Nephron progenitor cell (in vitro differentiated cells): ENCODE measurements at regions not wholly inside any gene's neighbourhood (a gene's known extent, or its start where the extent isn't known, plus 50 kb on each side); places are given as distances from the start of the nearest gene placed in this dataset.

ENCODE experiments used
- DNase-seq: peaks from one replicate; pipeline ENCODE4 v3.0.0; 2021
- H3K27ac Mint-ChIP-seq: 2 replicates; pipeline ENCODE4 v1.8.0; 2021; ENCODE audit warnings: mild to moderate bottlenecking, moderate library complexity, mixed read lengths
- H3K27me3 Mint-ChIP-seq: 2 replicates; pipeline ENCODE4 v1.8.0; 2021; ENCODE audit warnings: mild to moderate bottlenecking, low read depth, mixed read lengths; ENCODE audit not compliant: poor library complexity
- H3K36me3 Mint-ChIP-seq: 2 replicates; pipeline ENCODE4 v1.8.0; 2021; ENCODE audit warnings: low read depth, mixed read lengths
- H3K4me1 Mint-ChIP-seq: 2 replicates; pipeline ENCODE4 v1.8.0; 2021; ENCODE audit warnings: mixed read lengths
- H3K4me3 Mint-ChIP-seq: 2 replicates; pipeline ENCODE4 v1.8.0; 2021; ENCODE audit warnings: mild to moderate bottlenecking, moderate library complexity, mixed read lengths
- H3K9me3 Mint-ChIP-seq: 2 replicates; pipeline ENCODE4 v1.8.0; 2021; ENCODE audit warnings: mild to moderate bottlenecking, moderate library complexity, mixed read lengths
- CTCF ChIP-seq: fragments of 200-600 bp; sonication (generic); IDR thresholded peaks from 2 replicates; pipeline ENCODE4 v1.5.0; 2021; ENCODE audit warnings: antibody characterized with exemption

GRCh38 chr15:95288626-95289025 lies 1041.9 kb upstream of the NR2F2 start:
- H3K36me3 Mint-ChIP-seq: no peaks in the 10 kb centered on the region
- H3K4me3 Mint-ChIP-seq: no peak overlapping the region
- no peak overlapping the region for H3K27ac Mint-ChIP-seq

GRCh38 chr15:95290176-95290974 lies 1040.1 kb upstream of the NR2F2 start:
- Mint-ChIP-seq H3K36me3 (no peaks in the 10 kb centered on the region), H3K4me1 (peaks cover 90% of the 10 kb centered on the region), H3K4me3 (peak overlapping the region; percentile 35), H3K27ac (peak overlapping the region; percentile 96), H3K27me3 (no peaks in the 10 kb centered on the region), H3K9me3 (no peaks in the 10 kb centered on the region)
- TF ChIP-seq CTCF: no peak
- DNase-seq: peak; percentile 21

More at GRCh38 chr15:95288626-95289025, 1041.9 kb upstream of the NR2F2 start:
- Mint-ChIP-seq H3K4me1 (peaks cover 99% of the 10 kb centered on the region), H3K27me3 (no peaks in the 10 kb centered on the region), H3K9me3 (no peaks in the 10 kb centered on the region)
- DNase-seq: no peak
- TF ChIP-seq CTCF: no peak

GRCh38 chr15:95291898-95292472 lies 1038.5 kb upstream of the NR2F2 start:
- Mint-ChIP-seq H3K27me3 (no peaks in the 10 kb centered on the region), H3K4me1 (peaks cover 90% of the 10 kb centered on the region), H3K4me3 (no peak overlapping the region), H3K36me3 (no peaks in the 10 kb centered on the region), H3K9me3 (no peaks in the 10 kb centered on the region), H3K27ac (no peak overlapping the region)
- TF ChIP-seq CTCF: peak; percentile 68
- DNase-seq: no peak

GRCh38 chr15:95292785-95293450 lies 1037.6 kb upstream of the NR2F2 start:
- no peak for DNase-seq
- no peak overlapping the region for H3K4me3 Mint-ChIP-seq
- no peak overlapping the region for H3K27ac Mint-ChIP-seq
- no peaks in the 10 kb centered on the region for H3K36me3 Mint-ChIP-seq
- no peaks in the 10 kb centered on the region for H3K27me3 Mint-ChIP-seq
- peaks cover 90% of the 10 kb centered on the region for H3K4me1 Mint-ChIP-seq
- no peaks in the 10 kb centered on the region for H3K9me3 Mint-ChIP-seq
- TF ChIP-seq CTCF: no peak

GRCh38 chr15:95293456-95294031 lies 1037.0 kb upstream of the NR2F2 start:
- no peak overlapping the region for H3K4me3 Mint-ChIP-seq
- no peak for DNase-seq
- peaks cover 85% of the 10 kb centered on the region for H3K4me1 Mint-ChIP-seq
- H3K36me3 Mint-ChIP-seq: no peaks in the 10 kb centered on the region
- peak overlapping the region; percentile 79 for H3K27ac Mint-ChIP-seq
- H3K9me3 Mint-ChIP-seq: no peaks in the 10 kb centered on the region
- TF ChIP-seq CTCF: no peak
- no peaks in the 10 kb centered on the region for H3K27me3 Mint-ChIP-seq
